ENCODE measurements at regions not wholly inside any gene's neighbourhood (a gene's known extent, or its start where the extent isn't known, plus 50 kb on each side); places are given as distances from the start of the nearest gene placed in this dataset.

DNA sequence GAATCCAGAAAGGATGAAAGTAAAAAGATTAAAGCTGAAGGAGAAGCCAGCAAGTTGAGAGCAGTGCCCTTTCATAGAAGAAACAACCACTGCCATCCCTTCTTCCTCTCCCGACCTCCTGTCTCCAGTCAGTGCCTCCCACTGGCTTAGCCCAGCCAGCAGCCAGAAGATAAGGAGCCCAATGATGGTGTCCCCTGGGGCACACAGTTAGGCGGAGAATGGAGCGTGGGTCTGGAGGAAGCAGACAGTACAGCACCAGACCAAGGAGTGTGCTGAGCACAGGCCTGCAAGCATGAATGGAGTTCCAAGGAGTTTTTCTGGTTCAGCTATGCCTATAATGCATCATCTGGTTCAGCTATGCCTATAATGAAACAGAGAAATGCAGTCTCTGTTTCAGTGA lies 54.3 kb upstream of the TNRC6B start:
- peaks cover 43% of the 10 kb centered on the region for H3K4me1 Mint-ChIP-seq

More for the DNA sequence above, 54.3 kb upstream of the TNRC6B start:
- Mint-ChIP-seq H3K4me3 (no peak overlapping the region), H3K27me3 (no peaks in the 10 kb centered on the region), H3K9me3 (no peaks in the 10 kb centered on the region), H3K27ac (no peak overlapping the region), H3K36me3 (peaks cover 13% of the 10 kb centered on the region)
